ENCODE measurements at regions not wholly inside any gene's neighbourhood (a gene's known extent, or its start where the extent isn't known, plus 50 kb on each side); places are given as distances from the start of the nearest gene placed in this dataset.

DNA sequence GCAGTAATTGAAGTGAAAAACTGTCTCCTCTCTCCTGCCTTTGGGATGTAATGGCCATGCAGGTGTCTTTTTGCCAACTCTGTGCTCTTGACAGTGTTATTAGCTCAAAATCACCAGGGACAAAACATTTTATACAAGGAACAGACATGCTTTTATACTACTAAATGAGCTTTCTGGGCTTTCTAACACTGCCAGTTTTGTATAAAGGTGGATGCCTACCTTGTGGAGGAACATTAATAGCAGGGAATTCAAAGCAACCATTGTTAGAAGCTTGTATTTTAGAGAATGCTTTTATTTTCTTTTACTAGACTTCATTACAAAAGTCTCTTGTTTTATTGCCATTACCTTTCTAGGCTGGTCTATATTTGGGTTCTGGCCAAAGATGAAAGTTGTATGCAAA is 54.7 kb upstream of the ARSJ start:
- TF ChIP-seq CTCF (IDR thresholded peaks at IDR 0.05; ENCODE audit: insufficient read depth, low read depth, low read length, missing control alignments): no peak
- no peak for DNase-seq (ENCODE audit: low read depth)
- no peak overlapping the region for H3K4me3 ChIP-seq (ENCODE audit: low read depth, low read length)

- TF ChIP-seq CTCF (IDR thresholded peaks at IDR 0.05; ENCODE audit: insufficient read depth, low read depth, low read length, missing control alignments): no peak
- no peak overlapping the region for H3K4me3 ChIP-seq (ENCODE audit: low read depth, low read length)
- DNase-seq (ENCODE audit: low read depth): peak; percentile 16
Observed at GRCh38 chr4:114036426-114036825, 57.0 kb upstream of the ARSJ start.

DNA sequence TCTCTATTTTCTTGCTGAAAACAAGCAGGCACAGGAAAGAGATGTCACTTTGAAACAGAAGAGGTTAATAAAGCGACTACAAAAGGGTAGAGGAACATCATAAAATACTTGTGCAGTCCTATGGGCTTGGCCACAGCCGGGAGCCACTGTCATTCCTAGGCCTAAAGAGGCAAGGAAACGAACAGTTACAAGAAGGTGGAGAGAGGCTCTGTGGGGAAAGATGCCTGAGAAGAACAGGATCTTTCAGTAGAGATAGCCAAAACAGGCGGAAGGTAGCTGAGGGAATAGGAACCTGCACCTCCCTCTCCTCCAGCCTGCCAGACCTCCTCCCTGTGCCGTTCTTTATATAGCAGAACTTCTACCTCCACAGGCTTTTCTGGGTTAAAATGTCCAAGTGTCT is 57.4 kb upstream of the ARSJ start:
- no peak for DNase-seq (ENCODE audit: low read depth)
- TF ChIP-seq CTCF (IDR thresholded peaks at IDR 0.05; ENCODE audit: insufficient read depth, low read depth, low read length, missing control alignments): no peak
- no peak overlapping the region for H3K4me3 ChIP-seq (ENCODE audit: low read depth, low read length)

- no peak for TF ChIP-seq CTCF (IDR thresholded peaks at IDR 0.05; ENCODE audit: insufficient read depth, low read depth, low read length, missing control alignments)
- H3K4me3 ChIP-seq (ENCODE audit: low read depth, low read length): no peak overlapping the region
- no peak for DNase-seq (ENCODE audit: low read depth)
Observed at GRCh38 chr4:114037988-114038387, 58.5 kb upstream of the ARSJ start.

GRCh38 chr4:114038762-114039387 is 59.4 kb upstream of the ARSJ start:
- no peak for DNase-seq (ENCODE audit: low read depth)
- TF ChIP-seq CTCF (IDR thresholded peaks at IDR 0.05; ENCODE audit: insufficient read depth, low read depth, low read length, missing control alignments): no peak
- H3K4me3 ChIP-seq (ENCODE audit: low read depth, low read length): no peak overlapping the region

GRCh38 chr4:114040319-114041116 is 61.1 kb upstream of the ARSJ start:
- TF ChIP-seq CTCF (IDR thresholded peaks at IDR 0.05; ENCODE audit: insufficient read depth, low read depth, low read length, missing control alignments): no peak
- peak; percentile 65 for DNase-seq (ENCODE audit: low read depth)
- H3K4me3 ChIP-seq (ENCODE audit: low read depth, low read length): no peak overlapping the region

All from GM12865 (cell line).